ENCODE measurements at regions not wholly inside any gene's neighbourhood (a gene's known extent, or its start where the extent isn't known, plus 50 kb on each side); places are given as distances from the start of the nearest gene placed in this dataset.
A peak's percentile ranks its signal among the peaks of the same experiment; 100 is the strongest.

GRCh38 chr2:2874805-2875204 lies 502.8 kb downstream of the EIPR1 start:
- DNase-seq = no peak

GRCh38 chr2:2874341-2874740 lies 503.3 kb downstream of the EIPR1 start:
- DNase-seq = no peak

DNA sequence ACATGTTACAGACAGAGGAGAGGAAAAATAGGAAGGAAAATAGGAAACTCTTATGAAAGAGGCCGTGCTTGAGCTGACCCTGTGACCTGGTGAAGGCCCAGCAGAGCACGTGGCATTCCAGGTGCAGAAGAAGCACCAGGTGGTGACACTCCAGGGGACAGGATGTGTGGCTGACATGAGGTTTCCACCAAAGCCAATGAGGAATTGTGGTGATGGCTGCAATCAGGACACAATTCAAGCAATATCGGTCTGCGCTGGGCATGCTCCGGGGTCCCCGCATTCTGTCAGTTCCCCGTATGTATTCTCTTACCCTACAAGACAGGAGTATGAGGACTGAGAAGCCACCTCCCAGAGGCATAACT lies 504.2 kb downstream of the EIPR1 start:
- no peak for DNase-seq

DNA sequence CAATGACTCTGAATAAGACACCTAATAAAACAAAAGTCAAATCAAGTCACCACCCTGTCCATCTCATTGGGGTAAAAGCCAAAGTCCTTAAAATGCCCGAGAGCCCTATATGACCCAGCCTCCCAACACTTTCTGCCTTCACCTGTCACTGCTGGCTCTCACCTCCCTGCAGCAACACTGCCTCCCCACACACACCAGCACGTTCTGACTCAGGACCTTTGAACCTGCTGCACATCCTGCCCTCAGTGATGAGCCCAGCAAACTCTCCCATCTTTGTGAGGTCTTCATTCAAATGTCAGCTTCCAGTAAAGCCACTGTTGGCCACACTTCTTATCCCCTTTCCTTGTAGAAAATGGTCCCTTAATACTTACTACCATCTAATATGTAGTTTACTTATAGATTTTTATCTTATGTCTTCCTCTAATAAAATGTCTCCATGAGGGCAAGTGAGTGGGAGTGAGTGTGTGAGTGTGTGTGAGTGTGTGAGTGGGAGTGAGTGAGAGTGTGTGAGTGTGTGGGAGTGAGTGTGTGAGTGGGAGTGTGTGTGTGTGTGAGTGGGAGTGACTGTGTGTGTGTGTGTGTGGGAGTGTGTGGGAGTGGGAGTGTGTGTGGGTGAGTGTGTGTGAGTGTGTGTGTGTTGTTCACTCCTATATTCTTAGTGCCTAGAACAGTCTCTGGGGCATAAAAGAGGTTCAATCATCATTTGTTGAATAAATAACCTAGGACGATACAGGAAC lies 504.7 kb downstream of the EIPR1 start:
- no peak for DNase-seq

- DNase-seq = no peak
Measured at GRCh38 chr2:2872309-2872617, 505.4 kb downstream of the EIPR1 start.

DNA sequence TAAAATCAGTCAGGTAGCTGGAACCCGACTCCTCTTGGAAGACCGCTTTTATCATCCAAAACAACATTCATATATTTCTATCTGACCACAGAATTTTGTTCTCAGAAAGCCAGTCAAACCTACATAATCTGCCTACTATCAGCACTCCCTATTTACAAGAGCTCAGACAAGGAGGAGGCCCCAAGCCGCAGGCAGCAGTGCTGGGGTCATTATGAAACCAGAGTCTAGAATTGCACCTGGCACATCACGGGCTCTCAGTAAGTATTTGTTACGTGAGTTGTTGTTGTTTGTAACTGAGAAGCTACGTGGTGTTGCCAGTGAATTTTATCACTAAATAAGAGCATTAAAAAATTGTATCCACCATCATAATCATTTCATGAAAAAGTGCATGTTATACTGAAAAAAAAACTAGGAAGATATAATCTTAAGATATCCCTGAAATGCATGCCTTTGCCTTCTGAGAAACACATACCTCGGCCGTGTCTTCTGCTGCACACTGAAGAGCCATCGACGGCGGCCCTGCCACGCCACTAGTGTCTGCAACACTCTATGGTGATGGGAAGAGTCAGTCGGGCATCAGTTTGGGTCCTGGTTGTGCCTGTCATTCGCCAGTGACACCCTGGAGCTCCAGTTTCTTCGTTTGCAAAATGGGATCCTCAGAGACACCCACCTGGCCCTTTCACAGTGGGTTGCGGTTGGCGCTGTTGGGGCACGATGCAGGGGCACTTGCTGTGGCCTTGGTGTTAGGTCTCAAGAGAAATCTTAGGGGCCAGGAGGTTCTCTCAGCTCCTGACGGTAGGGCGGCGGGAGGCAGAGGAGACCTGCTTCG lies 505.9 kb downstream of the EIPR1 start:
- DNase-seq = no peak

GRCh38 chr2:2870106-2870505 lies 507.5 kb downstream of the EIPR1 start:
- no peak for DNase-seq

- no peak for DNase-seq
Measured at GRCh38 chr2:2869553-2869952, 508.1 kb downstream of the EIPR1 start.

- peak in 4 of 51 donors; percentile 17 to 22 (median 19) for DNase-seq
Measured at GRCh38 chr2:2868085-2868484, 509.5 kb downstream of the EIPR1 start.

DNA sequence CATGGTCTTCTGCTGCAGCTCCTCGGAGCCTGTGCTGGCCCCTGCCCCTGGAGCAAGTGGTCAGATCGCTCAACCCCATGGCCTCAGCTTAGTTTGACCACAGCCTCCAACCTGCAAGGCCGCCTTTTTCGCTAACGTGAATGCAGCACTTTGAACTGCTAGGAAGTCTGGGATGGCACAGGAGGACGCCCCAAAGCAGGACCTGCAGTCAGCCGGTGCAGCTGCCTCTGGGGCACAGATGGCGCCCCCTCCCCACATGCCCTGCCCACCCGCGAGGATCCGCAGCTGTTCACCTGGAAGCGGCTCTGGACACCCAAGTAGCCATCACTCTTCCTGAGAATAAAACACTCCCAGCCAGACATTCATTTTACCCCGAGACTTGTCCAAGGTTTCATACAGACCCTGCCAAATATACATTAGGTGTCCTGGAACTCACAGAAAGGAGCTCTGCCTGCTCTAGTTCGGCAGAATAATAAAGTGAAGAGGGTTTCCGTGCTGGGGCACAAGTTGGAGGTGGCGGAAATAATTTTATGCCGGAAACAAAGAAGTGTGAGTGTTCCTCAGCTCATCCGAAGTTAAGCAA lies 510.1 kb downstream of the EIPR1 start:
- DNase-seq = no peak

DNA sequence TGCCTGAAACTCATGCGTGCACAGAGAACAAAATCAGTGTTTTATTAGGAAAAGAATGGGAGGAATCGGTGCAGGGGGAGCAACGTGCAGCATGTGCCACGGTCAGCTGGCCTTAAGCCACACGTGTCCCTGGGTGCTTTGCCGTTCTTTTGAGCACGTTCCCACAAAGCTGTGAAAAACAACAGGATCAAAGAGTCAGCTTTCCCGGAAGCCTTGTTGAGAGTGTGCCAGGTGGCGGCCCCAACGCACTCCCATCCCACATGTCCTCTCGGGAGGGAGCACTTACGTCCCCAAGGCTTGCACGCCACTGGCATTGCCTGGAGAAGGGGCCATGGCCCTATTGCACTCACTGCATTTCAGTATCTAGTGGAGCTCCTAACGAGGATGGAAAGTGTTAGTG lies 511.2 kb downstream of the EIPR1 start:
- DNase-seq = no peak

GRCh38 chr2:2862386-2862785 lies 515.2 kb downstream of the EIPR1 start:
- no peak for DNase-seq

DNA sequence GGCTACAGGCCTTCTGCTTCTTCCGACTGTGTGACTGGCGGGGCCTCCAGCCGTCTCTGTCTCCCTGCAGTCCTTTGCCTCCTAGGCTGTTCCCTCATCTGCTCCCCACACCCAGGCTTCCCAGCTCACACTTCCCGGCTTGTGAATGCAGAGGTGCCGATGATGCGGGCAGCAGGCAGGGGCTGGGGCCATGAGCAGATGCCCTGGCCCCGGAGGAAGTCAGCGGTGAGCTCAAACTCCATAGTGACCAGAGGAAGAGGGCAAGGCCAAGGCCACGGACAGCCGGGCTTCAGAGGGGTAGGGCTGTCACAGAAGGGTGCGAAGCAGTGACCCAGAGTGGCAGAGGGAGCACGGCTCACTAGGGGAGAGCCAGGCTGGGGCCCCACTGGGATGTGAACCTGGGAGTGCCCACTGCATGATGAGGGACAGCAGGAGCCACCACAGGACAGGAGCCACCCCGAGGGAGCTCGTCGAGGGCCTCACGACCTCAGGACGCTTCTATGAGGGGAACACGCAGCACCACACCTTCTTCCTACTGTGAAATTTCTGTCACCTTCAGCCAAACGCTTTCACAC lies 515.9 kb downstream of the EIPR1 start:
- DNase-seq = no peak

DNA sequence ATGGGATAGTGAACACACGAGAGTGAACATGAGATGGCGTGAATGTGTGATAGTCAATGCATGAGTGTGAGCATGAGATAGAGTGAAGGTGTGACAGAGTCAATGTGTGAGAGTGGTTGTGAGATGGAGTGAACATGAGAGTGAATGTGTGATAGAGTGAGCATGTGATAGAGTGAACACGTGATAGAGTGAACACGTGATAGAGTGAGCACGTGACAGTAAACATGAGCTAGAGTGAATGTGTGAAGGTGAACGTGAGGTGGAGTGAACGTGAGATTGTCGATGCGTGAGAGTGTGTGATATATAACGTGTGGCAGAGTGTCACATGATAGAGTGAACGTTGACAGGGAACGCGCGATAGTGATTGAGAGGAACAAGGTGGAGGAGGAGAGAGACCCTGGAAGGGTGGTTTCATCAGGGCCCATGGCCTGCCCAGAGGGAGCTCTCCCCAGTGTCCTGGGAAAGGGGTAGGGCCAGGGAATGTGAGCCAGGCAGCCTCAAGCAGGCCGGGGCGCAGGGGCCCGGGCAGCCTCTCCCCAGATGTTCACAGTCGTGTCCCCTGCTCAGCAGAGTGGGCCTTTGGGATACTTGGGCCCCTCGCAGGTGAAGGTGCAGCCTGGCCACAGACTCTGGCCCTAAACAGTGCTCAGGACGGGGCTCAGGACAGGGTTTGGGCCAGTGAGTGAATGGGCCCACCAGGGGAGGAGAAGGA lies 516.9 kb downstream of the EIPR1 start:
- DNase-seq = no peak

GRCh38 chr2:2859732-2860131 lies 517.9 kb downstream of the EIPR1 start:
- no peak for DNase-seq

GRCh38 chr2:2859164-2859563 lies 518.5 kb downstream of the EIPR1 start:
- no peak for DNase-seq

DNA sequence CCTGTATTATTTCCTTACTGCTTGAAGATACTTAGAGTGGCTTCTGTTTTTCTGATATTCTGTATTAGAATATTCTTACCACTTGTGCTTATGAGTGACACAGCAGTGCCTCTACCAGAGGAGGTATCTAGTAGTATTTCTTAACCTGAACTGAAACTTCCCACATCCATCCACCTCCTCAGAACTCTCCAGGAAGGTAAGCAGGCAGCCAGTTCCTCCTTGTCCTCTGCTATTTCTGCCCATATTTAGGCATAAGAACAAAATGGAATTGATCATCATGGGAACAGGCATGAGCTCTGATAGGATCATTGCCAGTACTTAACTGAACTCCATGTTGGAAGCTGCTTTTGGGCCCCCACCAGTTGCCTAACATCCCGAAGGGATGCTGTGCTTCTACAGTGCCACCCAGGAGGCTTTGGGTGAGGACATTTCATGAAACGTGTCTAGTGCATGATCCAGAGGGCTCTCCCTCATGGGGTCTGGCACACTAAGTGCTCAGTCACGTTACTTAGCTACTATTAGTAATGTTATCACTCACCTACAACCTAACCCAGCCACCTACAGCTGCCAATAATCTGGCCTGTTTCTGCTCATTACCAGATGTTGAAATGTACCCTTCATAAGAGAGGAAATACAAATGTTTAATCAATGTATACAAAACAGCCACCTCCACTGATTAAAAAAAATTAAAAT lies 520.7 kb downstream of the EIPR1 start:
- DNase-seq = no peak

DNA sequence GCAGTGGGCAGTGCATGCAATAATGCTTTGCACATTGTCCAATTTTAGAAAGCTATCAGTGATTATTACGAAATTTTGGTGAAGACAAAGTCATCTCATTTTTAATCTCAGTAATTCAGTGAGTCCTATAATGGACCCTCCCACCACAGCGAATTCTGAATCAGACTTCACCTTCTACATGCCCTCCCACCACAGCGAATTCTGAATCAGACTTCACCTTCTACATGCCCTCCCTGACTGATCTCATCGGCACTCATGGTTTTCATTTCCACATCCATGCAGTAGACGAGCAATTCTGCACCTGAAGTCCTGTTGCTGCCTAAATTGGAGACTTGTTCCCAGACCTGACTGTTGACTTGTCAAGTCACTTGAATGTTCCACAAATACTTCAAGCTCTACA lies 522.3 kb downstream of the EIPR1 start:
- no peak for DNase-seq

DNA sequence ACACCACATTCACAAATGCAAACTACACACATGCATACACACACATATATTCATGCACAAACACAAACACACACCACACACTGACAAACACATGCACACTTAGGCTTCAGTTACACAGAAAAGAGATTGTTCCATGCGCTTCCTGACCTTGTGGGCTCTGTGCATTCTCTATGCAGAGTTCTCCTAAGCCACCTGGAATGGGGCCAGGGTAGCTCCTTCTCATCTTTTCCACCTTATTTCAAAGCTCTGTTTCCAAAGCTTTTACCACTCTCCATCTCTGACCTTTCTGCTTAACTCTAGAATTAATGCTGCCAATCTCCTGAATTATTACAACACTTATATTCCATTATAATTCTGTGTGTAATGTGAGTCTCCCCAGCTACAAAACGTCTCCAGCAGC lies 522.3 kb upstream of the MYT1L start:
- no peak for DNase-seq

GRCh38 chr2:2851806-2852777 lies 521.0 kb upstream of the MYT1L start:
- DNase-seq = no peak

All from hypothalamus (tissue), 51 donors.